ENCODE measurements at regions not wholly inside any gene's neighbourhood (a gene's known extent, or its start where the extent isn't known, plus 50 kb on each side); places are given as distances from the start of the nearest gene placed in this dataset.

DNA sequence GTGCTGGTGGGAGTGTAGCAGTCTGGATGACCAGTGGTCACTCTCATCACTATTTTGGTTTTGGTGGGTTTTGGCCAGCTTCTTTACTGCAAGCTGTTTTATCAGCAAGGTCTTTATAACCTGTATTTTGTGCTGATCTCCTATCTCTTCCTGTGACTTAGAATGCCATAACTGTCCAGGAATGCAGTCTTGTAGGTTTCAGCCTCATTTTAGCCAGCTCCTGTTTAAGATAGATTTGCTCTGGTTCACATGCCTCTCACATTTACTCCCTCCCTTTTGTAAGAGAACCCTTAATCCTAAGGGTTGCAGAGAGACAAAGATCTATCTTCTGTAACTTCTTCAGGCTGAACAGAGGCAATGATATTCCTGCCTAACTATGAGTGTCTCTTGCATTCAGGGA, 51.2 kb upstream of the INHBA start:
- no peak for DNase-seq (ENCODE audit: low read depth in 1 of 2, low spot score in 1 of 2)

All from activated CD4-positive, alpha-beta T cell treated with anti-CD3 and anti-CD28 coated beads, Interleukin-2, amount 50 U/mL, for 24 hours (primary cell).